ENCODE measurements at regions not wholly inside any gene's neighbourhood (a gene's known extent, or its start where the extent isn't known, plus 50 kb on each side); places are given as distances from the start of the nearest gene placed in this dataset.
"Not testable (repeated sequence)": the region's sequence is repeated elsewhere in the genome, so short reads cannot be mapped to it uniquely, and the experiment has no call there.

GRCh38 chr2:204359076-204359475 lies 186.2 kb upstream of the PARD3B start:
- no peak for DNase-seq (ENCODE audit: low read depth in 2 of 2)

DNA sequence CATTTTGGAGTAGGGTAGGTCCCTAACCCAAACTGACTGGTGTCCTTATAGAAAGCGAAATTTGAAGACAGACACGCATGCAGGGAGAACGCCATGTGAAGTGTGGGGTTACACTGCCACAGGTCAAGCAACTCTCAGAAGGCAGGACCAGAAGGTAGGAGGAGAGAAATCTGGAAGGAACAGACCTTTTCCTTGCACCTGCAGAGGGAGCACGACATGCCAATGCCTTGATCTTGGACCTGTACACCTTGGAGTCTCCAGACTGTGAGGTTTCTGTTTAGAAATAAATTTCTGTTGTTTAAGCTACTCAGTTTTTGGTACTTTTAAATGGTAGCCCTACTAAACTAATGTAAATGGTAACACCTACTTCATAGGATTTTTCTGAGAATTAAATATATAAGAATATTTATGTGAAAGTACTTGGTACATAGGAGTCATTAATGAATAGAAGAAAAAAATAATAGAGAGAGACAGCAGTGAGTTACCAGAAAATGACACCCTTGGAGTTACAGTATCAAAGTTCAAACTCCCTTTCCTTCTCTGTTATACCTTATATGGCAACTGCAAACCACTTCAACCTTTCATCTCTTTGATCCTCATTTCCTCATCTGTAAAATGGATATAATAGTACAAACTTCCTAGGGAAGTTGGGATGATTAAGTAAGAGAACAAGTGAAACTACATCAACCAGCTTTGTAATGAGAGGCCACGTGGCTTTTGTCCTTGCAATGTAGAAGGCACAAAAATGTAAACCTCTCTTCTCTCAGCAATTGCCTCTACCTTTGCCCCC lies 184.9 kb upstream of the PARD3B start:
- DNase-seq (ENCODE audit: low read depth in 2 of 2), result no peak

DNA sequence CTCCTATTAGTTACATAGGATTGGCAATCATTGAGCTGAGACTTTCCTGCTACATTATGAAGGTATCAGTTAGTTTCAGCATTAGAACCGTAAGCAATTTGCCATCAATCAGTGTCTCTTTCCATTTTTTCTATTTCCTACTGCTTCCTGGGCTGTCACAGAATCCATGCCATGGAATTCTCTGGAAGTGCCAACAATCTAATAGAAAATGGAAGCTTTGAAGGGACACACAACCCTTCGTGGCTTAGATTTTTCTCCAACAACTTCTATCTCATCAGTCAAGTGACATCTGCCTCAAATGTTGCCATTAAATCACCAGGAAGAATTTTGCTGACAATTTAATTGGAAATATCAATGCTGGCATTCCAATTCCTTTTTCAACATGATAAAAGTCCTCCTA lies 183.5 kb upstream of the PARD3B start:
- no peak for DNase-seq (ENCODE audit: low read depth in 2 of 2)

DNA sequence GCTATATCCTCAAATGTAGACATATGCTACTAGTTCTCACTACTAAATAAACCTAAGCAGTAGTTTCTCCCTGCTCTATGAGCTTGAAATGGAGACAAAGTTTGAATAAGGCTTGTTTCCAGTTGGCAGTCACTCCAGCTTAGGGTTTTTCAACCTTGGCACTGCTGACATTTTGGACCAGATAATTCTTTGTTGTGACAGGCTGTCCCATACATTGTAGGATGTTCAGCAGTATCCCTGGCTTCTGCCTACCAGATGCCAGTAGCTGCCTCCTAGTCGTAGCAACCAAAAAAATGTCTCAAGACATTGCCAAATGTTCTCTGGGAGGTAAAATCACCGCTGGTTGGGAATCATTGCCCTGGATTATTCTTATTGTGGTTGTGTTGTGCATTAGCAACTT lies 182.7 kb upstream of the PARD3B start:
- no peak for DNase-seq (ENCODE audit: low read depth in 2 of 2)

DNA sequence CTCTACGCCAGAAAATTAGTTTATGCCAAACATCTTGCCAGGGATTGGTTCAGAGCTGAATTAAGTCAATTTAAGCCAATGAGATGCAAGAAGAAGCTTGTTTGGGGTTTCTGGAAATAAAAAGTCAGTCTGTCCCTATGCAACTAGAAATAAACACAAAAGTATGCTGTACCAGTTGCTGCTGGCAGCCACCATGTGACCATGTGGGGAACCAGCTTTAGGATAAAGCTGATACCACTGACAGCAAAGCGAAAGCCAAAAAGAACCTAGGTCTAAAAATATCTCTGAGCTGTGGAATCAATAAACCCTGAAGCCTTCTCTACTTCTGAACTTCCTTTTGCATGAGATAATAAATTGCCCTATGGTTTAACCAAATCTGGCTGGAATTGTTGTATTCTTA lies 181.8 kb upstream of the PARD3B start:
- no peak for DNase-seq (ENCODE audit: low read depth in 2 of 2)

GRCh38 chr2:204364860-204365535 lies 180.3 kb upstream of the PARD3B start:
- no peak for DNase-seq (ENCODE audit: low read depth in 2 of 2)

DNA sequence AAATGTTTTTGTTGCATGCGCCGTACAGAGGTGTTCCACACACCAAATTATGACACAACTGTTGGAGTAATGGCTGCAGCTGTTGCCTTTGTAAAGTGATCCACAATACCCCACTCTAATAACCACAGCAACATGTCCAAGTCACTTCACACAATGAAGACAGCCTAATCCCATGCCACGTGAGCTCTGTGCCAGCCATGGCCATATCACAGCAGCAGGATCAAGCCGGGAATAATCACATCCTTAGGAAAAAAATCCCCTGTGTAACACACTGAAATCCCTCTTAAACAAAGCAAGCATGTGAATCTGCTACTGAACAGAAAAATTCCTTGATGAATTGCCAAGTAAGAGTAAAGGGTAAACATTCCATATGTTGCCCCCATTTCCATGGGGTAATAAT lies 179.5 kb upstream of the PARD3B start:
- DNase-seq (ENCODE audit: low read depth in 2 of 2), result no peak

DNA sequence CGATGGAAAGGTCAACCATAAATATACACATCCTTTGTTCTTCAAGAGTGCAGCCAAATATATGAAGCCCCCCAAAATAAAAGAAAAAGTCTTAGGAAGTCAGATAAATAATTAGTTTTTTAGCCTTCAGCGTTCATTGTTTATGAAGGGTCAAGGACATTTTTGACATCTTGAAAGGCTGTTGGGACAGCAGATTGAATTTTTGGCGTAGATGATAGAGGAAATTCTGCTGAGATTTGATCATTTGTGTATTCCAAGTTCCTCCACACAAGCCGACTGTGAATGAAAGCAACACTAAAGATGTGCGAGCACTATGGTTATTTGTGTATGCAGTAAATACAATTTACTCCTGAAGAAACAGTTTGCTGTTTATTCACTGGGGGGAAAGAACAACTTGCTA lies 177.8 kb upstream of the PARD3B start:
- no peak for DNase-seq (ENCODE audit: low read depth in 2 of 2)

GRCh38 chr2:204370172-204370718 lies 175.0 kb upstream of the PARD3B start:
- no peak for DNase-seq (ENCODE audit: low read depth in 2 of 2)

DNA sequence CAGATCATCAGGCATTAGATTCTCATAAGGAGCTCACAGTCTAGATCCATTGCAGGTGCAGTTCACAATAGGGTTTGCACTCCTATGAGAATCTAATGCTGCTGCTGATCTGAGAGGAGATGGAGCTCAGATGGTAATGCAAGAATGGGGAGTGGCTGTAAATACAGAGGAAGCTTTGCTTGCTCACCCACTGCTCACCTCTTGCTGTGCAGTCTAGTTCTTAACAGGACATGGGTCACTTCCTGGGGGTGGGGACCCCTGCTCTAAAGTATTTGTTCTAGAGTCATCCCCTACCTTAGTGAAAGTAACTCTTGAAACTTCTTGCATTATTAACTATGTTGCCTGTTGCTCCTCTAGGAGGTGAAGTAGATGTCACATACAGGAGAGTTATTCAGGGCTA lies 171.3 kb upstream of the PARD3B start:
- DNase-seq (ENCODE audit: low read depth in 2 of 2), result no peak

- DNase-seq (ENCODE audit: low read depth in 2 of 2), result no peak
These were observed 165.0 kb upstream of the PARD3B start for GRCh38 chr2:204380141-204380881.

GRCh38 chr2:204386668-204387067 lies 158.6 kb upstream of the PARD3B start:
- no peak for DNase-seq (ENCODE audit: low read depth in 2 of 2)

GRCh38 chr2:204389120-204389519 lies 156.2 kb upstream of the PARD3B start:
- DNase-seq (ENCODE audit: low read depth in 2 of 2), result no peak

- no peak for DNase-seq (ENCODE audit: low read depth in 2 of 2)
These were observed 155.4 kb upstream of the PARD3B start for GRCh38 chr2:204389856-204390255.

DNA sequence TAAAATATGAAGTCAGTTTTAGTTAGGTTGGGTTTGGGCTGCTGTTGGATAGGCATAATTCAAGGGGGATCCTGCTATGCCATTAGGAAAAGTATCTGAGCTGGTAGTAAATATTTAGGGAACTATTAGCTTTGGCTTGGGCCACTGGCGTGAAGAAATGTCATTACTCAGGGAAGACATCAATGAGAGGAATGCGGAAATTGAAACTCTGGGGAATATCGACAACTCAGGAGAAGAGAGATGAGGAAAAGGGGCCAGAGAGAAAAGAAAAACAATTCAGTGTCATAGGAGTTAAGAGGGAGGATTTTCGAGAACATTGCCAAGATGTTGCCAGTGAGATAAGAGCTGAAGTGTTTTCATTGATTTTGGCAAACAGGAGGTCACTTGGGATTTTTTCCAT lies 149.7 kb upstream of the PARD3B start:
- no peak for DNase-seq (ENCODE audit: low read depth in 2 of 2)

GRCh38 chr2:204401114-204401513 lies 144.2 kb upstream of the PARD3B start:
- DNase-seq (ENCODE audit: low read depth in 2 of 2), result no peak

GRCh38 chr2:204407204-204408014 lies 137.9 kb upstream of the PARD3B start:
- no peak for DNase-seq (ENCODE audit: low read depth in 2 of 2)

DNA sequence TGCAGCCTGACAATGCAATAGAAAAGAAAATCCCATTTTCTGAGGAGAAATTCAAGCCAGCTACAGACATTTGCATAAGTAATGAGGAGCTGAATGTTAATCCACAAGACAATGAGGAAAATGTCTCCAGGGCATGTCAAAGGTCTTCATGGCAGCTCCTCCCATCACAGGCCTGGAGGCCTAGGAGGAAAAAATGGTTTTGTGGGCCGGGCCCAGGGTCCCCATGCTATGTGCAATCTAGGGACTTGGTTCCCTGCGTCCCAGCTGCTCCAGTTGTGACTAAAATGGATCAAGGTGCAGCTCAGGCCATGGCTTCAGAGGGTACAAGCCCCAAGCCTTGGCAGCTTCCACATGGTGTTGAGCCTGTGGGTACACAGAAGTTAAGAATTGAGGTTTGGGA lies 132.5 kb upstream of the PARD3B start:
- not testable (repeated sequence) for DNase-seq (ENCODE audit: low read depth in 2 of 2)

DNA sequence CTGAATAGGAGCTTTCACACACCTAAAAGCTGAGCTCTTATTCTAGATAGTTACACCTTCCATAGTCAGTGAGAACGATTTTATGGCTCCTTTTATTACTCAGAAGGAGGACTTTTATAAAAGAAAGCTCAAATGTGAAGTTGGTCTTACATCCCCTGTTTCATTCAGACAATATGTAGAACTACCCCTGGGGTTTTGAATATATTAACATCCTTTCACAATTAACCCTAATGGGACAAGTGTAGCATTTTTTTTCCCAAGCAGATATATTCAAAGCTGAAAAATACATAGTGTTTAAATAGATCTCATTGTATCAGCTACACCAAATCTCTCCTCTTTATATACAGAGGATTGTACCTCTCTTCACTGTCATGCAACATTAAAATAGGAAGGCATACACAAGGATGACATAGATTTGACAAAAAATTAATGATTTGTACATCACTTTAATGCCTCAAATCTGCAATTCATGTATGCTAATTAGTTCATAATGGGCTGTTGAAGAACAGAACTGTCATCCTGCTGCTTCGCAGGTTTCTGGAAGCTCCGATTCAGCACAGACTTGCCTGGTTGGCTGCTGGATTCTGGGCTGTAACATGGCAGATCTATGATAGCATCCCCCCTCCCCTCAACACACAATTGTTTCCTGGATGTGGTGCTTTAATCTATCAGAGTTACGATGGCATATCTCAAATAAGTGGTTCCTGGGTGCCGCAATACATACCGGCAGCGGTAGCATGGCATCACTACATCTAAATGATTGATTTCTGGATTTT lies 129.7 kb upstream of the PARD3B start:
- no peak for DNase-seq (ENCODE audit: low read depth in 2 of 2)

DNA sequence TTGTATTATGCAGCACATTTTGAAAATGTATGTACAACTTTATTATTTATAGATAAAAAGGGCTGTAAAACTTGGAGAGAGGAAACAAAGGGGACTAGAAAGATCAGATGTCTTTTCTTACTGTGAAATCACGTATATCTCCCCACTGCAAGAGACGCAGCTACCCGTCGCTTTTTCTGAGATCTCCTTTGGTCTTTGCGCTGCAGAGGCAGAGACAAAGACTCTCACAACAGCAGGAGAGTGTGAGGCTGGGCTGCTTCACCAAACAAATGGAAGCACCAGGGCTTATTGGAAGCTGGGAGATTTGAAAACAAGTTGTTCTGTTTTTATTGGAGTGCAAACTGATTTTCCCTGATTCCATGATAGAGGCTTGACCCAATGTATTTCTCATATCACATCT lies 129.0 kb upstream of the PARD3B start:
- no peak for DNase-seq (ENCODE audit: low read depth in 2 of 2)

DNA sequence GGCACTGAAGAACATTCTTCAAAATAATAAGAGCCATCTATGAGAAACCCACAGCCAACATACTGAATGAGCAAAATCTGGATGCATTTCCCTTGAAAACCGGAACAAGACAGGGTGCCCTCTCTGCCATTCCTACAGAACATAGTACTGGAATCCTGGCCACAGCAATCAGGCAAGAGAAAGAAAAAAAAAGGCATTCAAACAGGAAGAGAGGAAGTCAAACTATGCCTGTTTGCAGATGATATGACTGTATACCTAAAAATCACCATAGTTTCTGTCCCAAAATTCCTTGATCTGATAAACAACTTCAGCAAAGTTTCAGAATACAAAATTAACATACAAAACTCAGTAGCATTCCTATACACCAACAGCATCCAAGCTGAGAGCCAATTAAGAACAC lies 119.5 kb upstream of the PARD3B start:
- DNase-seq (ENCODE audit: low read depth in 2 of 2), result no peak

All from stimulated activated CD8-positive, alpha-beta memory T cell treated with anti-CD3 and anti-CD28 coated beads, Interleukin-2, amount 100 ng/mL, for 1 hour (primary cell).